ENCODE measurements at regions not wholly inside any gene's neighbourhood (a gene's known extent, or its start where the extent isn't known, plus 50 kb on each side); places are given as distances from the start of the nearest gene placed in this dataset.

DNA sequence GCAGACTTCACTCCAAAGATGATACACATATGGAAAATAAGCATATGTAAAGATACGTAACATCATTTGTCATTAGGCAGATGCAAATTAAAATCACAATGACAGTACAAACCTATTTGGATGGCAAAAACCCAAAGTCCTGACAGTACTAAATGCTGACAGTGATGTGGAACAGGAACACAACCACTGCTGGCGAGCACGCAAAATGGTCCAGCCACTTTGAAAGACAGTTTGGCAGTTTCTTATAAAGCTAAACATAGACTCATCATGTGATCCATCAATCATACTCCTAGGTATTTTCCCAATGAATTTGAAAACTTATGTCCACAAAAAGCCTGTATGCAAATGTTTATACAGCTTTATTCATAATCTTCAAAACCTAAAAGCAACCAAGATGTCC is 200.7 kb downstream of the RAMP3 start:
- no peak for ATAC-seq
- TF ChIP-seq ESRRG (CRISPR knock-in tag; IDR thresholded peaks at IDR 0.05) = no peak
- TF ChIP-seq ZNF565 (CRISPR knock-in tag; conservative IDR thresholded peaks at IDR 0.05; ENCODE audit: low read depth) = no peak
- TF ChIP-seq ZFP30 (CRISPR knock-in tag; IDR thresholded peaks at IDR 0.05) = no peak
- no peak for TF ChIP-seq GLIS3 (CRISPR knock-in tag; IDR thresholded peaks at IDR 0.05)
- TF ChIP-seq ZNF8 (CRISPR knock-in tag; IDR thresholded peaks at IDR 0.05) = no peak
- TF ChIP-seq ZFP3 (CRISPR knock-in tag; IDR thresholded peaks at IDR 0.05) = no peak
- no peak for TF ChIP-seq BACH2 (CRISPR knock-in tag; IDR thresholded peaks at IDR 0.05; ENCODE audit: borderline replicate concordance)

DNA sequence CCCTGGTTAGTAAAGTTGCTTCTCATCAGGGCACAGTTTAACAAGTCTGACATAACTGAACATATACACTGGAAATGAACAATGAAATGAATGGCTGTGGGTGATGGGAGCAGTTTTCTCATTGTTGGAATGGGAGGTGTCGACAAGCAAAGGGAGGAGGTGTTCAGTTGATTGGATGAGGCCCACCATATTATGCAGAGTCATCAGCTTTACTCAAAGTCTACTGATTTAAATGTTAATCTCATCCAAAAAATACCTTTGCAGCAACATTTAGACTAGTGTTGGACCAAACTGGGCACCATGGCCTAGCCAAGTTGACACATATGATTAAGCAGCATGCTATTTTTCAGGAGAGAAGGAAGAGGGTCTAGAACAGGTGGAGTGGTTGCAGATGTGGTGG is 201.7 kb downstream of the RAMP3 start:
- no peak for TF ChIP-seq ZFP30 (CRISPR knock-in tag; IDR thresholded peaks at IDR 0.05)
- no peak for TF ChIP-seq BACH2 (CRISPR knock-in tag; IDR thresholded peaks at IDR 0.05; ENCODE audit: borderline replicate concordance)
- no peak for TF ChIP-seq PPARA (CRISPR knock-in tag; IDR thresholded peaks at IDR 0.05; ENCODE audit: borderline replicate concordance)
- no peak for TF ChIP-seq ZFP3 (CRISPR knock-in tag; IDR thresholded peaks at IDR 0.05)
- ATAC-seq = no peak

DNA sequence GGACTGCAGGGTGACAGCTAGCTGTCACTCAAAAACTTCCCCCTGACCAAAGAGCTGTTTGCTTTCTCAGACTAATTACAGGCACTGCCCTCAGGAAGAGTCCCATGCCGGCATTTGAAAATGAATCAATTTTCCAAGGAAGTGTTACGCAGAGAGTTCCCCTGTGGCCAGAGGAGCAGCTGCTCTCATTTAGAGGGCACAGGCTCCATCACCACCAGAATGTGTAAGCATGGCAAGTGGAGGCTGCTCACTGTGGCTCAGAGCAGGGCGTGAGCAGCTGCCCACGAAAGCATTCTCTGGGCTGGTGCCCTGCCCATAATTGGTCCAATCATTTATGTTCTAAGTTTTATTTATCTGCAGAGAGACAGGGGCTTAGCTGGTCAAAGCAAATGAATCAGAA is 202.2 kb downstream of the RAMP3 start:
- no peak for ATAC-seq
- TF ChIP-seq OSR1 (CRISPR knock-in tag; IDR thresholded peaks at IDR 0.05) (no peak), ZNF565 (CRISPR knock-in tag; conservative IDR thresholded peaks at IDR 0.05; ENCODE audit: low read depth) (no peak)

DNA sequence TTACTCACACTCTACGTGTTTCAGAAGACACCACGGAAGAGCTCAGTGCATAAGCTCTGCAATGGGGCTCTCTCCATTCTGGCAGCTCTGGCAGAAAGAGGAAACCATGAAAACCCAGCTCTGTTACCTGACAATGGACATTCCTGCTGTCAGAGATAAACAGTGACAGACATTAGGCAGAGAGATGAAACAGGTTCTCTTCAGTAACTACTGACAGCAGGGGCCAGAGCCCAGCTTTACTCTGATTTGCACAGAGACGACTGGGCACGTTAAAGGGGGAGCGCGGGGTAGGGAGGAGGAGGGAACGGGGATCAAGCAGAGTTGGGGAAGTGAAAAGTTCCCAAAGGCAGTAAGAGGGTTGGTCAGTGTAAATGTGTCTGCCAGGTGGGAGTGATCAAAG is 206.1 kb downstream of the RAMP3 start:
- TF ChIP-seq, protein P1, sequence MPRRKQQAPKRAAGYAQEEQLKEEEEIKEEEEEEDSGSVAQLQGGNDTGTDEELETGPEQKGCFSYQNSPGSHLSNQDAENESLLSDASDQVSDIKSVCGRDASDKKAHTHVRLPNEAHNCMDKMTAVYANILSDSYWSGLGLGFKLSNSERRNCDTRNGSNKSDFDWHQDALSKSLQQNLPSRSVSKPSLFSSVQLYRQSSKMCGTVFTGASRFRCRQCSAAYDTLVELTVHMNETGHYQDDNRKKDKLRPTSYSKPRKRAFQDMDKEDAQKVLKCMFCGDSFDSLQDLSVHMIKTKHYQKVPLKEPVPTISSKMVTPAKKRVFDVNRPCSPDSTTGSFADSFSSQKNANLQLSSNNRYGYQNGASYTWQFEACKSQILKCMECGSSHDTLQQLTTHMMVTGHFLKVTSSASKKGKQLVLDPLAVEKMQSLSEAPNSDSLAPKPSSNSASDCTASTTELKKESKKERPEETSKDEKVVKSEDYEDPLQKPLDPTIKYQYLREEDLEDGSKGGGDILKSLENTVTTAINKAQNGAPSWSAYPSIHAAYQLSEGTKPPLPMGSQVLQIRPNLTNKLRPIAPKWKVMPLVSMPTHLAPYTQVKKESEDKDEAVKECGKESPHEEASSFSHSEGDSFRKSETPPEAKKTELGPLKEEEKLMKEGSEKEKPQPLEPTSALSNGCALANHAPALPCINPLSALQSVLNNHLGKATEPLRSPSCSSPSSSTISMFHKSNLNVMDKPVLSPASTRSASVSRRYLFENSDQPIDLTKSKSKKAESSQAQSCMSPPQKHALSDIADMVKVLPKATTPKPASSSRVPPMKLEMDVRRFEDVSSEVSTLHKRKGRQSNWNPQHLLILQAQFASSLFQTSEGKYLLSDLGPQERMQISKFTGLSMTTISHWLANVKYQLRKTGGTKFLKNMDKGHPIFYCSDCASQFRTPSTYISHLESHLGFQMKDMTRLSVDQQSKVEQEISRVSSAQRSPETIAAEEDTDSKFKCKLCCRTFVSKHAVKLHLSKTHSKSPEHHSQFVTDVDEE (CRISPR knock-in tag; IDR thresholded peaks at IDR 0.05) = no peak
- TF ChIP-seq ZC3H10 (CRISPR knock-in tag; IDR thresholded peaks at IDR 0.05) = no peak
- TF ChIP-seq ESRRG (CRISPR knock-in tag; IDR thresholded peaks at IDR 0.05) = no peak
- no peak for TF ChIP-seq TOX (CRISPR knock-in tag; IDR thresholded peaks at IDR 0.05; ENCODE audit: borderline replicate concordance)
- no peak for TF ChIP-seq SNAI2 (CRISPR knock-in tag; IDR thresholded peaks at IDR 0.05)
- TF ChIP-seq, protein P2, sequence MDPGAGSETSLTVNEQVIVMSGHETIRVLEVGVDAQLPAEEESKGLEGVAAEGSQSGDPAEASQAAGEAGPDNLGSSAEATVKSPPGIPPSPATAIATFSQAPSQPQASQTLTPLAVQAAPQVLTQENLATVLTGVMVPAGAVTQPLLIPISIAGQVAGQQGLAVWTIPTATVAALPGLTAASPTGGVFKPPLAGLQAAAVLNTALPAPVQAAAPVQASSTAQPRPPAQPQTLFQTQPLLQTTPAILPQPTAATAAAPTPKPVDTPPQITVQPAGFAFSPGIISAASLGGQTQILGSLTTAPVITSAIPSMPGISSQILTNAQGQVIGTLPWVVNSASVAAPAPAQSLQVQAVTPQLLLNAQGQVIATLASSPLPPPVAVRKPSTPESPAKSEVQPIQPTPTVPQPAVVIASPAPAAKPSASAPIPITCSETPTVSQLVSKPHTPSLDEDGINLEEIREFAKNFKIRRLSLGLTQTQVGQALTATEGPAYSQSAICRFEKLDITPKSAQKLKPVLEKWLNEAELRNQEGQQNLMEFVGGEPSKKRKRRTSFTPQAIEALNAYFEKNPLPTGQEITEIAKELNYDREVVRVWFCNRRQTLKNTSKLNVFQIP (CRISPR knock-in tag; IDR thresholded peaks at IDR 0.05; ENCODE audit: borderline replicate concordance, low read depth) = no peak
- no peak for TF ChIP-seq ZNF8 (CRISPR knock-in tag; IDR thresholded peaks at IDR 0.05)
- no peak for TF ChIP-seq ISL1 (CRISPR knock-in tag; IDR thresholded peaks at IDR 0.05)
- TF ChIP-seq, protein P3, sequence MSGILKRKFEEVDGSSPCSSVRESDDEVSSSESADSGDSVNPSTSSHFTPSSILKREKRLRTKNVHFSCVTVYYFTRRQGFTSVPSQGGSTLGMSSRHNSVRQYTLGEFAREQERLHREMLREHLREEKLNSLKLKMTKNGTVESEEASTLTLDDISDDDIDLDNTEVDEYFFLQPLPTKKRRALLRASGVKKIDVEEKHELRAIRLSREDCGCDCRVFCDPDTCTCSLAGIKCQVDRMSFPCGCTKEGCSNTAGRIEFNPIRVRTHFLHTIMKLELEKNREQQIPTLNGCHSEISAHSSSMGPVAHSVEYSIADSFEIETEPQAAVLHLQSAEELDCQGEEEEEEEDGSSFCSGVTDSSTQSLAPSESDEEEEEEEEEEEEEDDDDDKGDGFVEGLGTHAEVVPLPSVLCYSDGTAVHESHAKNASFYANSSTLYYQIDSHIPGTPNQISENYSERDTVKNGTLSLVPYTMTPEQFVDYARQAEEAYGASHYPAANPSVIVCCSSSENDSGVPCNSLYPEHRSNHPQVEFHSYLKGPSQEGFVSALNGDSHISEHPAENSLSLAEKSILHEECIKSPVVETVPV (CRISPR knock-in tag; IDR thresholded peaks at IDR 0.05) = no peak
- no peak for TF ChIP-seq ZFP3 (CRISPR knock-in tag; IDR thresholded peaks at IDR 0.05)
- TF ChIP-seq CSDC2 (CRISPR knock-in tag; IDR thresholded peaks at IDR 0.05) = no peak
- TF ChIP-seq, protein P4, sequence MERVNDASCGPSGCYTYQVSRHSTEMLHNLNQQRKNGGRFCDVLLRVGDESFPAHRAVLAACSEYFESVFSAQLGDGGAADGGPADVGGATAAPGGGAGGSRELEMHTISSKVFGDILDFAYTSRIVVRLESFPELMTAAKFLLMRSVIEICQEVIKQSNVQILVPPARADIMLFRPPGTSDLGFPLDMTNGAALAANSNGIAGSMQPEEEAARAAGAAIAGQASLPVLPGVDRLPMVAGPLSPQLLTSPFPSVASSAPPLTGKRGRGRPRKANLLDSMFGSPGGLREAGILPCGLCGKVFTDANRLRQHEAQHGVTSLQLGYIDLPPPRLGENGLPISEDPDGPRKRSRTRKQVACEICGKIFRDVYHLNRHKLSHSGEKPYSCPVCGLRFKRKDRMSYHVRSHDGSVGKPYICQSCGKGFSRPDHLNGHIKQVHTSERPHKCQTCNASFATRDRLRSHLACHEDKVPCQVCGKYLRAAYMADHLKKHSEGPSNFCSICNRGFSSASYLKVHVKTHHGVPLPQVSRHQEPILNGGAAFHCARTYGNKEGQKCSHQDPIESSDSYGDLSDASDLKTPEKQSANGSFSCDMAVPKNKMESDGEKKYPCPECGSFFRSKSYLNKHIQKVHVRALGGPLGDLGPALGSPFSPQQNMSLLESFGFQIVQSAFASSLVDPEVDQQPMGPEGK (CRISPR knock-in tag; IDR thresholded peaks at IDR 0.05; ENCODE audit: borderline replicate concordance) = no peak
- no peak for TF ChIP-seq OSR1 (CRISPR knock-in tag; IDR thresholded peaks at IDR 0.05)
- no peak for TF ChIP-seq ZNF565 (CRISPR knock-in tag; conservative IDR thresholded peaks at IDR 0.05; ENCODE audit: low read depth)
- ATAC-seq = no peak

DNA sequence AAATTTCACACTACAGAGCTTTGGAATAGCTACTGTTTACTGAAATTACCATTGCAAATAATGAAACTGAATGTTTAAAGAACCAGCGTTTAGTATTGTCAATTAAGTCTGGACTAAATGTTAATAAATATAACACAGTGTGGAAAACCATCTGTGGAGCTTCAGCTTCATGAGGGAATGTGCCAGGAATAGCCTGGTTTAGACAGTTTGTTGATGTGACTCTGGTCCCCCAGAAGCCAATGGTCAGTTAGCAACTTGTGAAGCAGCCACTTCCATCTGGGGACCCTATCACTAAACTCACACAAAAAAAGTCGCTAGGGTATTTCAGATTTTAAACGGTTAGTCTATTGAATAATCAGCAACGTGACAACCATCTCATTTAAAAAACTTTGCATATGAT is 207.8 kb downstream of the RAMP3 start:
- TF ChIP-seq, protein P5, sequence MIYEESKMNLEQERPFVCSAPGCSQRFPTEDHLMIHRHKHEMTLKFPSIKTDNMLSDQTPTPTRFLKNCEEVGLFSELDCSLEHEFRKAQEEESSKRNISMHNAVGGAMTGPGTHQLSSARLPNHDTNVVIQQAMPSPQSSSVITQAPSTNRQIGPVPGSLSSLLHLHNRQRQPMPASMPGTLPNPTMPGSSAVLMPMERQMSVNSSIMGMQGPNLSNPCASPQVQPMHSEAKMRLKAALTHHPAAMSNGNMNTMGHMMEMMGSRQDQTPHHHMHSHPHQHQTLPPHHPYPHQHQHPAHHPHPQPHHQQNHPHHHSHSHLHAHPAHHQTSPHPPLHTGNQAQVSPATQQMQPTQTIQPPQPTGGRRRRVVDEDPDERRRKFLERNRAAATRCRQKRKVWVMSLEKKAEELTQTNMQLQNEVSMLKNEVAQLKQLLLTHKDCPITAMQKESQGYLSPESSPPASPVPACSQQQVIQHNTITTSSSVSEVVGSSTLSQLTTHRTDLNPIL (CRISPR knock-in tag; IDR thresholded peaks at IDR 0.05; ENCODE audit: low read depth) = no peak
- TF ChIP-seq SNAI2 (CRISPR knock-in tag; IDR thresholded peaks at IDR 0.05) (no peak), ARNTL (CRISPR knock-in tag; IDR thresholded peaks at IDR 0.05; ENCODE audit: borderline replicate concordance, low read depth) (no peak), TOX (CRISPR knock-in tag; IDR thresholded peaks at IDR 0.05; ENCODE audit: borderline replicate concordance) (no peak), PPARA (CRISPR knock-in tag; IDR thresholded peaks at IDR 0.05; ENCODE audit: borderline replicate concordance) (no peak), ZFP30 (CRISPR knock-in tag; IDR thresholded peaks at IDR 0.05) (no peak), ZFP3 (CRISPR knock-in tag; IDR thresholded peaks at IDR 0.05) (no peak)
- TF ChIP-seq, protein P3 (CRISPR knock-in tag; IDR thresholded peaks at IDR 0.05) = no peak
- TF ChIP-seq, protein P2 (CRISPR knock-in tag; IDR thresholded peaks at IDR 0.05; ENCODE audit: borderline replicate concordance, low read depth) = no peak
- ATAC-seq = no peak

Measured in SK-N-SH treated with all-trans-retinoic acid at 6 μM for 48 hours (cell line).